IMR-90 (cell line): ENCODE measurements at regions not wholly inside any gene's neighbourhood (a gene's known extent, or its start where the extent isn't known, plus 50 kb on each side); places are given as distances from the start of the nearest gene placed in this dataset.

Experiments used
- ATAC-seq: fragments of 200-7000 bp; cut with Tn5 transposase; 2 replicates; pipeline ENCODE4 v1.9.1; 2020; ENCODE audit warnings: low read depth, mild to moderate bottlenecking, moderate library complexity
- BruUV-seq: library from RNA; stranded (reverse); fragments of 400-500 nt; replicated peaks from 2 replicates; lab custom pipeline; 2021; lab: Mats Ljungman, UMichigan
- CTCF ChIA-PET: fragments of 300-600 bp; formaldehyde crosslinking; extraction: SDS; loops from one replicate; lab custom pipeline; 2021; ENCODE audit warnings: antibody characterized with exemption; lab: Yijun Ruan, JAX
- POLR2A ChIA-PET: fragments of 300-600 bp; sonication (Branson Sonifier 250); formaldehyde crosslinking; loops from one replicate; lab custom pipeline; 2022; ENCODE audit warnings: antibody characterized with exemption; ENCODE audit not compliant: unreplicated experiment; lab: Charles Lee
- DNase-seq: peaks from one replicate; pipeline ENCODE4 v3.0.0; 2013
- H2AFZ ChIP-seq: replicated peaks from 2 replicates; pipeline ENCODE3; 2013; ENCODE audit warnings: low read length, mild to moderate bottlenecking; ENCODE audit not compliant: poor library complexity
- H2AK5ac ChIP-seq: 2 replicates; pipeline ENCODE4 v1.6.1; 2013; ENCODE audit warnings: low read depth, low read length, inconsistent platforms
- H2AK9ac ChIP-seq: replicated peaks from 2 replicates; pipeline ENCODE3; 2013; ENCODE audit warnings: mild to moderate bottlenecking, low read depth, low read length, moderate library complexity; ENCODE audit not compliant: poor library complexity
- H2BK120ac ChIP-seq: 2 replicates; pipeline ENCODE4 v1.6.1; 2013; ENCODE audit warnings: low read depth, low read length, inconsistent platforms
- H2BK15ac ChIP-seq: 3 replicates; pipeline ENCODE4 v1.6.1; 2013; ENCODE audit warnings: low read depth, low read length, inconsistent platforms
- H2BK20ac ChIP-seq: 2 replicates; pipeline ENCODE4 v1.6.1; 2013; ENCODE audit warnings: low read depth, mild to moderate bottlenecking, inconsistent platforms, low read length, moderate library complexity
- H2BK5ac ChIP-seq: 2 replicates; pipeline ENCODE4 v1.6.1; 2013; ENCODE audit warnings: mild to moderate bottlenecking, low read depth, low read length, inconsistent platforms; ENCODE audit not compliant: poor library complexity, severe bottlenecking
- H3K14ac ChIP-seq: replicated peaks from 2 replicates; pipeline ENCODE4 v1.6.1; 2013; ENCODE audit warnings: low read depth, low read length, inconsistent platforms
- H3K18ac ChIP-seq: 2 replicates; pipeline ENCODE4 v1.6.1; 2013; ENCODE audit warnings: low read depth, low read length, control low read depth
- H3K23ac ChIP-seq: 2 replicates; pipeline ENCODE4 v1.6.1; 2013; ENCODE audit warnings: low read depth, low read length, inconsistent platforms
- H3K27ac ChIP-seq: 2 replicates; pipeline ENCODE4 v1.5.1; 2013; ENCODE audit warnings: mild to moderate bottlenecking, control low read depth, low read length; ENCODE audit not compliant: insufficient read depth
- H3K27me3 ChIP-seq: 2 replicates; pipeline ENCODE4 v1.6.1; 2013; ENCODE audit warnings: low read length; ENCODE audit not compliant: control insufficient read depth, insufficient read depth
- H3K36me3 ChIP-seq: 2 replicates; pipeline ENCODE4 v1.6.1; 2013; ENCODE audit warnings: low read length, mixed read lengths; ENCODE audit not compliant: control insufficient read depth, insufficient read depth
- H3K4ac ChIP-seq: 2 replicates; pipeline ENCODE4 v1.6.1; 2013; ENCODE audit warnings: low read depth, low read length, inconsistent platforms
- H3K4me1 ChIP-seq: 2 replicates; pipeline ENCODE4 v1.6.1; 2013; ENCODE audit warnings: low read length, mixed read lengths; ENCODE audit not compliant: control insufficient read depth, insufficient read depth
- H3K4me2 ChIP-seq: 2 replicates; pipeline ENCODE4 v1.6.1; 2013; ENCODE audit warnings: low read depth, mild to moderate bottlenecking, control low read depth, low read length, moderate library complexity
- H3K4me3 ChIP-seq: 2 replicates; pipeline ENCODE4 v1.5.1; 2013; ENCODE audit warnings: low read depth, mild to moderate bottlenecking, control low read depth, low read length, moderate library complexity; ENCODE audit not compliant: insufficient read depth
- H3K56ac ChIP-seq: 2 replicates; pipeline ENCODE4 v1.6.1; 2013; ENCODE audit warnings: low read length, inconsistent platforms; ENCODE audit not compliant: insufficient read depth; ENCODE audit errors: extremely low read depth
- H3K79me1 ChIP-seq, 2 experiments: 2 replicates each; pipeline ENCODE4 v1.6.1; 2013; ENCODE audit warnings: low read length in 2 of 2, inconsistent platforms in 1 of 2, low read depth in 1 of 2
- H3K9ac ChIP-seq: 2 replicates; pipeline ENCODE4 v1.6.1; 2013; ENCODE audit warnings: low read depth, low read length, control low read depth
- H3K9me1 ChIP-seq: 2 replicates; pipeline ENCODE4 v1.6.1; 2013; ENCODE audit warnings: low read length, inconsistent platforms; ENCODE audit not compliant: insufficient read depth
- H3K9me3 ChIP-seq: 2 replicates; pipeline ENCODE4 v1.6.1; 2013; ENCODE audit warnings: low read length; ENCODE audit not compliant: control insufficient read depth, insufficient read depth
- H4K20me1 ChIP-seq: 2 replicates; pipeline ENCODE4 v1.6.1; 2013; ENCODE audit warnings: low read length, inconsistent platforms; ENCODE audit not compliant: insufficient read depth
- H4K5ac ChIP-seq: 2 replicates; pipeline ENCODE4 v1.6.1; 2013; ENCODE audit warnings: mild to moderate bottlenecking, low read depth, low read length, control low read depth
- H4K8ac ChIP-seq, 2 experiments: 2 replicates each; pipeline ENCODE4 v1.6.1; 2013; ENCODE audit warnings: low read depth in 2 of 2, low read length in 2 of 2, control low read depth in 1 of 2, inconsistent platforms in 1 of 2
- H4K91ac ChIP-seq: 2 replicates; pipeline ENCODE4 v1.6.1; 2013; ENCODE audit warnings: low read depth, low read length, inconsistent platforms; ENCODE audit not compliant: insufficient read depth
- BHLHE40 ChIP-seq: fragments of 150-350 bp; IDR thresholded peaks from 2 replicates; pipeline ENCODE4 v1.6.1; 2016; ENCODE audit warnings: mild to moderate bottlenecking, low read depth, low read length
- CEBPB ChIP-seq: IDR thresholded peaks from 2 replicates; pipeline ENCODE4 v1.6.1; 2012; ENCODE audit warnings: low read depth, low read length, improper control_type of control experiment
- FOS ChIP-seq: fragments of 150-350 bp; IDR thresholded peaks from 2 replicates; pipeline ENCODE4 v1.6.1; 2016; ENCODE audit warnings: low read depth, low read length
- MAFK ChIP-seq: IDR thresholded peaks from 2 replicates; pipeline ENCODE4 v1.6.1; 2012; ENCODE audit warnings: low read depth, low read length, improper control_type of control experiment
- MAZ ChIP-seq: IDR thresholded peaks from 2 replicates; pipeline ENCODE4 v1.6.1; 2012; ENCODE audit warnings: low read depth, mild to moderate bottlenecking, low read length, improper control_type of control experiment, moderate library complexity, borderline replicate concordance
- MXI1 ChIP-seq: IDR thresholded peaks from 2 replicates; pipeline ENCODE4 v1.6.1; 2012; ENCODE audit warnings: low read depth, mild to moderate bottlenecking, low read length, moderate library complexity, borderline replicate concordance
- NFE2L2 ChIP-seq: fragments of 150-350 bp; IDR thresholded peaks from 2 replicates; pipeline ENCODE4 v1.6.1; 2016; ENCODE audit warnings: low read depth, mild to moderate bottlenecking, low read length
- POLR2A ChIP-seq: IDR thresholded peaks from 2 replicates; pipeline ENCODE4 v1.6.1; 2012; ENCODE audit warnings: mild to moderate bottlenecking, low read depth, low read length
- RAD21 ChIP-seq: IDR thresholded peaks from 2 replicates; pipeline ENCODE4 v1.6.1; 2012; ENCODE audit warnings: low read length, improper control_type of control experiment
- RCOR1 ChIP-seq: IDR thresholded peaks from 2 replicates; pipeline ENCODE4 v1.6.1; 2012; ENCODE audit warnings: mild to moderate bottlenecking, low read length, improper control_type of control experiment; ENCODE audit not compliant: insufficient replicate concordance
- SMC3 ChIP-seq: fragments of 150-350 bp; IDR thresholded peaks from 2 replicates; pipeline ENCODE4 v1.6.1; 2016; ENCODE audit warnings: low read depth, mild to moderate bottlenecking, antibody characterized with exemption, low read length, moderate library complexity
- WGBS, 2 experiments: methylation state at CpG; one replicate each; pipeline versions ENCODE4 v1.1.5 to v1.1.7; 2013; ENCODE audit warnings: missing lambda C conversion rate in 2 of 2; ENCODE audit not compliant: insufficient read length in 1 of 2; ENCODE audit errors: extremely low coverage in 2 of 2; 5-methylcytosine and 5-hydroxymethylcytosine counted together
- dilution Hi-C: fragments of 300-500 bp; cut with HindIII; formaldehyde crosslinking; loops from one replicate; pipeline ENCODE4 v1.14.3; 2018; ENCODE audit warnings: low sequenced_read_pairs; ENCODE audit not compliant: unreplicated experiment
- in situ Hi-C: fragments of 300-500 bp; cut with MboI; formaldehyde crosslinking; loops from 3 replicates; pipeline ENCODE4 v1.14.3; 2019; ENCODE audit warnings: low sequenced_read_pairs, inconsistent platforms, mixed read lengths
- intact Hi-C: fragments of 100-400 bp; cut with micrococcal nuclease; formaldehyde crosslinking; loops from 2 replicates; pipeline ENCODE4 v1.10.0; 2022
- TF ChIP-seq, protein P1 (sequence below): fragments of 150-350 bp; IDR thresholded peaks from 2 replicates; pipeline ENCODE4 v1.6.1; 2017; ENCODE audit warnings: mild to moderate bottlenecking, antibody characterized with exemption, low read length, low read depth
- TF ChIP-seq, protein P2 (sequence below): conservative IDR thresholded peaks from 2 replicates; pipeline ENCODE4 v1.5.1; 2012; ENCODE audit warnings: mild to moderate bottlenecking, low read depth, low read length, improper control_type of control experiment
- TF ChIP-seq, protein P3 (sequence below): fragments of 150-350 bp; IDR thresholded peaks from 2 replicates; pipeline ENCODE4 v1.6.1; 2016; ENCODE audit warnings: low read depth, mild to moderate bottlenecking, low read length, moderate library complexity, borderline replicate concordance

DNA sequence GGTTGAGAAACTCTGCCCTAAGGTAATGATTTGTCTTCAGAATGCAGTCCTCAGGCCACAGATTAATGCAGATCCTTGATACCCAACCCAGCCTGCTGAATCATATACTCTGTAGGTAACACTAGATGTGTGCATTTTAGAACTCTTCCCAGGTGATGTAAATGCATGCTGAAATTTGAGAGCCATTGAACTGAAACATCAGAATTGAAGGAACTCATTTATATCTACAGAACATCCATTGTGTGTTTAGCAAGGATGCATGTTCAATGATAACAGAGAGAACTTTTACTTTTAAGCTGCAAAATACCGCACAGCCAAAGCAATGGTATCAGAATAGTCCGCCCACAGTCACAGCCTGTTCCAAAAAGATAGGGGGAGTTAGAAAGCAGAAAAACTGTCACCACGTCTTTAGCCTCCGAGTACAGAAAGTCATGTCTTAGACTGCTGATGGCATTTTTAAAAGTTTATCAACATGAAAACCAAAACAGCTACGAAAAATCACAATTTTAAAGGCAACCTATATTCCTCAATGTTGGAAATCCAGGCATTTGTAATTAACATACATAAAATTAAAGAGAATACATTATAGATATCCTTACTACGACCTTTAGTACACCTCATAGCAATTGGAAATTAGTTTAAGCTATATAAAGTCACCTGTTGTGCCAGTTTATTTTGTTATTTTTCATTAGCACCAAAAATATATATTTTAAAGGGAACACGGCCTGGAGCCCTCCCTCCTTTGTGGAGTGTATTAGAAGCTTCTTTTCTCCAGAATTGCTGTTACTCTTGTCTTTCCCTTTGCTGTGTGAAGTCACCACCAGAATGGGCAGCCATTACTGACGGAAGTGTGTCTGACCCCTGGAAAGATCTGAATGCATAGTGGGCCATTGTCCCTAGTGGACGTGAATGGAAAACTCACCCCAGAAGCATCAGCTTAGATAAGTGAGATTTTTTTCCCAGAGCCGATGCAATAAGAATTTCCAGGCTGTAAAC, 65.8 kb upstream of the PRKAR2B start:
- H3K9me3 ChIP-seq: no peaks in the 10 kb centered on the region
- no peaks in the 10 kb centered on the region for H4K20me1 ChIP-seq
- in situ Hi-C loops: no loop called here
- no peaks in the 10 kb centered on the region for H3K36me3 ChIP-seq
- no peak overlapping the region for H2AK5ac ChIP-seq
- H3K4ac ChIP-seq: no peak overlapping the region
- no peak overlapping the region for H3K9ac ChIP-seq
- no peak overlapping the region for H2AFZ ChIP-seq
- intact Hi-C loops: no loop called here
- H2BK20ac ChIP-seq: no peak overlapping the region; the same call in 1 of the 2 replicates
- no peak overlapping the region for H2BK5ac ChIP-seq
- ATAC-seq (no peak), DNase-seq (no peak)
- H3K56ac ChIP-seq: no peak overlapping the region
- 0 out of 2 replicates have a peak, but pooled peaks cover 2% of the 10 kb centered on the region for H3K9me1 ChIP-seq
- H3K27ac ChIP-seq: no peak overlapping the region
- BruUV-seq: no TSS peak
- no CpG with 5 or more reads among the region's 10 CpGs for WGBS, 2 experiments
- no peak overlapping the region for H3K14ac ChIP-seq
- H3K79me1 ChIP-seq: no peaks in the 10 kb centered on the region
- ChIA-PET POLR2A (no interaction called here), CTCF (interaction anchor here (0.9 to 1.6 kb wide), 3 partner anchors 13 to 22 kb away, joined by 3 to 4 read pairs (median 3); no protein-coding TSS in a partner anchor)
- H3K4me2 ChIP-seq: no peak overlapping the region
- no peak overlapping the region for H2BK15ac ChIP-seq
- dilution Hi-C loops: no loop called here
- H4K5ac ChIP-seq: no peak overlapping the region
- H4K91ac ChIP-seq: no peak overlapping the region
- no peaks in the 10 kb centered on the region; the same call in 1 of the 2 replicates for H3K27me3 ChIP-seq
- no peak overlapping the region for H3K23ac ChIP-seq
- no peak overlapping the region for H2BK120ac ChIP-seq
- H4K8ac ChIP-seq: no peak overlapping the region
- H3K4me3 ChIP-seq: no peak overlapping the region
- H3K18ac ChIP-seq: no peak overlapping the region
- no peak overlapping the region for H2AK9ac ChIP-seq
- peaks cover 2% of the 10 kb centered on the region; the same call in 1 of the 2 replicates for H3K4me1 ChIP-seq
- TF ChIP-seq POLR2A (no peak), SMC3 (no peak), FOS (no peak), RCOR1 (no peak), NFE2L2 (no peak), RAD21 (no peak), BHLHE40 (no peak), MXI1 (no peak), MAFK (no peak), CEBPB (no peak), MAZ (no peak)
- TF ChIP-seq, protein P1, sequence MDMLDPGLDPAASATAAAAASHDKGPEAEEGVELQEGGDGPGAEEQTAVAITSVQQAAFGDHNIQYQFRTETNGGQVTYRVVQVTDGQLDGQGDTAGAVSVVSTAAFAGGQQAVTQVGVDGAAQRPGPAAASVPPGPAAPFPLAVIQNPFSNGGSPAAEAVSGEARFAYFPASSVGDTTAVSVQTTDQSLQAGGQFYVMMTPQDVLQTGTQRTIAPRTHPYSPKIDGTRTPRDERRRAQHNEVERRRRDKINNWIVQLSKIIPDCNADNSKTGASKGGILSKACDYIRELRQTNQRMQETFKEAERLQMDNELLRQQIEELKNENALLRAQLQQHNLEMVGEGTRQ: no peak
- TF ChIP-seq, protein P2, sequence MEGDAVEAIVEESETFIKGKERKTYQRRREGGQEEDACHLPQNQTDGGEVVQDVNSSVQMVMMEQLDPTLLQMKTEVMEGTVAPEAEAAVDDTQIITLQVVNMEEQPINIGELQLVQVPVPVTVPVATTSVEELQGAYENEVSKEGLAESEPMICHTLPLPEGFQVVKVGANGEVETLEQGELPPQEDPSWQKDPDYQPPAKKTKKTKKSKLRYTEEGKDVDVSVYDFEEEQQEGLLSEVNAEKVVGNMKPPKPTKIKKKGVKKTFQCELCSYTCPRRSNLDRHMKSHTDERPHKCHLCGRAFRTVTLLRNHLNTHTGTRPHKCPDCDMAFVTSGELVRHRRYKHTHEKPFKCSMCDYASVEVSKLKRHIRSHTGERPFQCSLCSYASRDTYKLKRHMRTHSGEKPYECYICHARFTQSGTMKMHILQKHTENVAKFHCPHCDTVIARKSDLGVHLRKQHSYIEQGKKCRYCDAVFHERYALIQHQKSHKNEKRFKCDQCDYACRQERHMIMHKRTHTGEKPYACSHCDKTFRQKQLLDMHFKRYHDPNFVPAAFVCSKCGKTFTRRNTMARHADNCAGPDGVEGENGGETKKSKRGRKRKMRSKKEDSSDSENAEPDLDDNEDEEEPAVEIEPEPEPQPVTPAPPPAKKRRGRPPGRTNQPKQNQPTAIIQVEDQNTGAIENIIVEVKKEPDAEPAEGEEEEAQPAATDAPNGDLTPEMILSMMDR: no peak
- TF ChIP-seq, protein P3, sequence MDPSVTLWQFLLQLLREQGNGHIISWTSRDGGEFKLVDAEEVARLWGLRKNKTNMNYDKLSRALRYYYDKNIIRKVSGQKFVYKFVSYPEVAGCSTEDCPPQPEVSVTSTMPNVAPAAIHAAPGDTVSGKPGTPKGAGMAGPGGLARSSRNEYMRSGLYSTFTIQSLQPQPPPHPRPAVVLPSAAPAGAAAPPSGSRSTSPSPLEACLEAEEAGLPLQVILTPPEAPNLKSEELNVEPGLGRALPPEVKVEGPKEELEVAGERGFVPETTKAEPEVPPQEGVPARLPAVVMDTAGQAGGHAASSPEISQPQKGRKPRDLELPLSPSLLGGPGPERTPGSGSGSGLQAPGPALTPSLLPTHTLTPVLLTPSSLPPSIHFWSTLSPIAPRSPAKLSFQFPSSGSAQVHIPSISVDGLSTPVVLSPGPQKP: no peak
